Thoracic aorta (tissue), 2 donors: ENCODE measurements at regions not wholly inside any gene's neighbourhood (a gene's known extent, or its start where the extent isn't known, plus 50 kb on each side); places are given as distances from the start of the nearest gene placed in this dataset.

Experiments
- ATAC-seq: fragments of 150-250 bp; one replicate; pipeline ENCODE4 v1.8.0; 2017; ENCODE audit warnings: low read depth; ENCODE audit not compliant: insufficient number of reproducible peaks, low FRiP score
- DNase-seq: peaks from one replicate; pipeline ENCODE4 v3.0.0-alpha.2; 2020; ENCODE audit warnings: low spot score
- H3K27ac ChIP-seq, 2 donors: fragments of 200-600 bp; sonication (generic); 1 replicate in 1 of 2; 2 replicates in 1 of 2; pipeline ENCODE4 v1.5.1; 2016; ENCODE audit warnings: mild to moderate bottlenecking in 2 of 2, moderate library complexity in 2 of 2
- H3K27me3 ChIP-seq: fragments of 200-600 bp; sonication (generic); replicated peaks from 2 replicates; pipeline ENCODE4 v1.6.0; 2016; ENCODE audit warnings: mild to moderate bottlenecking; ENCODE audit not compliant: insufficient read depth
- H3K36me3 ChIP-seq: fragments of 200-600 bp; sonication (generic); one replicate; pipeline ENCODE4 v1.5.1; 2016
- H3K4me1 ChIP-seq, 2 donors: fragments of 200-600 bp; sonication (generic); 1 replicate in 1 of 2; 2 replicates in 1 of 2; pipeline versions ENCODE4 v1.5.1 to v1.6.0; 2016; ENCODE audit warnings: low read depth in 2 of 2, mild to moderate bottlenecking in 1 of 2; ENCODE audit not compliant: control insufficient read depth in 1 of 2
- H3K4me3 ChIP-seq: fragments of 200-600 bp; sonication (generic); 2 replicates; pipeline ENCODE4 v1.5.1; 2016; ENCODE audit warnings: mild to moderate bottlenecking
- H3K9me3 ChIP-seq: fragments of 200-600 bp; sonication (generic); 2 replicates; pipeline ENCODE4 v1.5.1; 2016
- TF ChIP-seq, protein P1 (sequence below): fragments of 200-600 bp; sonication (generic); IDR thresholded peaks from one replicate; pipeline ENCODE4 v1.5.1; 2019; ENCODE audit warnings: antibody characterized with exemption

- Histone ChIP-seq H3K36me3 (no peaks in the 10 kb centered on the region), H3K27ac (no peak overlapping the region), H3K27me3 (no peaks in the 10 kb centered on the region), H3K4me3 (no peak overlapping the region), H3K9me3 (no peaks in the 10 kb centered on the region), H3K4me1 (no peaks in the 10 kb centered on the region)
- TF ChIP-seq, protein P1, sequence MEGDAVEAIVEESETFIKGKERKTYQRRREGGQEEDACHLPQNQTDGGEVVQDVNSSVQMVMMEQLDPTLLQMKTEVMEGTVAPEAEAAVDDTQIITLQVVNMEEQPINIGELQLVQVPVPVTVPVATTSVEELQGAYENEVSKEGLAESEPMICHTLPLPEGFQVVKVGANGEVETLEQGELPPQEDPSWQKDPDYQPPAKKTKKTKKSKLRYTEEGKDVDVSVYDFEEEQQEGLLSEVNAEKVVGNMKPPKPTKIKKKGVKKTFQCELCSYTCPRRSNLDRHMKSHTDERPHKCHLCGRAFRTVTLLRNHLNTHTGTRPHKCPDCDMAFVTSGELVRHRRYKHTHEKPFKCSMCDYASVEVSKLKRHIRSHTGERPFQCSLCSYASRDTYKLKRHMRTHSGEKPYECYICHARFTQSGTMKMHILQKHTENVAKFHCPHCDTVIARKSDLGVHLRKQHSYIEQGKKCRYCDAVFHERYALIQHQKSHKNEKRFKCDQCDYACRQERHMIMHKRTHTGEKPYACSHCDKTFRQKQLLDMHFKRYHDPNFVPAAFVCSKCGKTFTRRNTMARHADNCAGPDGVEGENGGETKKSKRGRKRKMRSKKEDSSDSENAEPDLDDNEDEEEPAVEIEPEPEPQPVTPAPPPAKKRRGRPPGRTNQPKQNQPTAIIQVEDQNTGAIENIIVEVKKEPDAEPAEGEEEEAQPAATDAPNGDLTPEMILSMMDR = no peak
- DNase-seq (no peak), ATAC-seq (no peak)
Observed at GRCh38 chr3:72634128-72634527, 214.1 kb downstream of the SHQ1 start.

DNA sequence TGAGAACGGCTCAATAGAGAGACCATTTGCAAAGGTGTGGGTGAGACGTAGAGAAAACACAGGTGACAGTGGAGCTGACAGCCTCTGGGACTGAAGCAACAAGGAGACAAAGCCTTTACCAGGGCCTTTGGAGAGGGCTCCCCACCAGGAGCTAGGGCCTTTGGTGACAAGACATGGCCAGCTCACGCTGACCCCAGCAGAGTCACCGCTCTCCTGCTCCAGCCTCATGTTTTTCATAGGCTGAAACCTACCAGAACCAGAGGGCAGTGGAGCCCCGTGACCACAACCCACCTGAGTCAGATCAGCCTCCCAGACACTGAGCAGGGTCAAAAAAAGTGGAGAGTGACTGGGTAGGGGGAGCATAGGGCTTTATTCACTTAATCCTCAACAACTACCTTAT is 214.7 kb downstream of the SHQ1 start:
- no peaks in the 10 kb centered on the region for H3K9me3 ChIP-seq
- H3K4me3 ChIP-seq = no peak overlapping the region
- no peak overlapping the region for H3K27ac ChIP-seq
- H3K27me3 ChIP-seq = no peaks in the 10 kb centered on the region
- TF ChIP-seq, protein P1 = no peak
- no peak for DNase-seq
- H3K36me3 ChIP-seq = no peaks in the 10 kb centered on the region
- no peaks in the 10 kb centered on the region for H3K4me1 ChIP-seq
- no peak for ATAC-seq

- no peaks in the 10 kb centered on the region for H3K9me3 ChIP-seq
- H3K4me1 ChIP-seq = no peaks in the 10 kb centered on the region
- no peaks in the 10 kb centered on the region for H3K36me3 ChIP-seq
- H3K27ac ChIP-seq = no peak overlapping the region
- H3K4me3 ChIP-seq = no peak overlapping the region
- H3K27me3 ChIP-seq = no peaks in the 10 kb centered on the region
- no peak for DNase-seq
- ATAC-seq = no peak
- TF ChIP-seq, protein P1 = no peak
Observed at GRCh38 chr3:72633121-72633520, 215.1 kb downstream of the SHQ1 start.

DNA sequence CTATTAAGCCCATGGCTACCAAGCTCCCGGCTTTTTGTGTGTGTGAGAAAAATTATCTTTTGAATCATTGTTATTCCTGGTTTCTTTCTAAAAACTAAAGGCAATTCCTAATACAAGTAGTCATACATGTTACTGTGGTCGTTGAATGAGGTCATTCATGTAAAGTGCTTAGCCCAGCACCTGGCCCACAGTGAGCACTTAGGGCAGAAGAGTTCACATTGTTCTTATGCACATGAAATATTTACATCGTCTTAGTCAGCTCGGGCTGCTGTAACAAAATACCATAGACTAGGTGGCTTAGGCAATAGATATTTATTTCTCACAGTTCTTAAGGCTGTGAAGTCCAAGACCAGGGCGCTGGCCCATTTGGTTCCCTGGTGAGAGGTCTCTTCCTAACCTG is 216.1 kb downstream of the SHQ1 start:
- H3K4me3 ChIP-seq = no peak overlapping the region
- no peaks in the 10 kb centered on the region for H3K36me3 ChIP-seq
- H3K27ac ChIP-seq = no peak overlapping the region
- DNase-seq (no peak), ATAC-seq (no peak)
- no peaks in the 10 kb centered on the region for H3K27me3 ChIP-seq
- H3K9me3 ChIP-seq = no peaks in the 10 kb centered on the region
- no peaks in the 10 kb centered on the region for H3K4me1 ChIP-seq
- TF ChIP-seq, protein P1 = no peak

- ATAC-seq (no peak), DNase-seq (no peak)
- Histone ChIP-seq H3K4me3 (no peak overlapping the region), H3K9me3 (no peaks in the 10 kb centered on the region), H3K36me3 (no peaks in the 10 kb centered on the region), H3K27me3 (no peaks in the 10 kb centered on the region), H3K4me1 (no peaks in the 10 kb centered on the region), H3K27ac (no peak overlapping the region)
- TF ChIP-seq, protein P1 = no peak
Observed at GRCh38 chr3:72630969-72631344, 217.3 kb downstream of the SHQ1 start.
